Activated CD4-positive, alpha-beta T cell treated with anti-CD3 and anti-CD28 coated beads, Interleukin-2, amount 50 U/mL, for 16 hours (primary cell): ENCODE measurements at regions not wholly inside any gene's neighbourhood (a gene's known extent, or its start where the extent isn't known, plus 50 kb on each side); places are given as distances from the start of the nearest gene placed in this dataset.
"Not testable (repeated sequence)": the region's sequence is repeated elsewhere in the genome, so short reads cannot be mapped to it uniquely, and the experiment has no call there.

Experiments used
- DNase-seq: peaks from one replicate; pipeline ENCODE4 v3.0.0-alpha.2; 2020

DNA sequence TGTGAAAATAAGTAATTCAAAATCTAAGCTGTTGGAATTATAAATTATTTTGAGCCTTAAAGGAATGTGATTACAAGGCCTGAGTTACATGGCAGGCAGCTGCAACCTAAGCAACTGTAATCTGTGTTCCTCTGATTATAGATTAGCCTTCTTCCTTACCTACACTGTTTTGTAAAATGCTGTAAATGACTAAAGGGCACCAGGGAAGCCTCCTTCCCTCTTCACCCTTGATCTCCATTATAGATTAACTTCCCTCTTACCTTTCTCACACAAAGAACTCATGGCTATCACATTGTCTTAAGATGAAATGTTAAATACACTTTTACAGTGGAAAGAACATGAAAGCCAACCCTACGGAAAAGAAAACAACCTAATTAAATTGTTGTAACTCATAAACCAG lies 423.7 kb upstream of the KLF12 start:
- no peak for DNase-seq

DNA sequence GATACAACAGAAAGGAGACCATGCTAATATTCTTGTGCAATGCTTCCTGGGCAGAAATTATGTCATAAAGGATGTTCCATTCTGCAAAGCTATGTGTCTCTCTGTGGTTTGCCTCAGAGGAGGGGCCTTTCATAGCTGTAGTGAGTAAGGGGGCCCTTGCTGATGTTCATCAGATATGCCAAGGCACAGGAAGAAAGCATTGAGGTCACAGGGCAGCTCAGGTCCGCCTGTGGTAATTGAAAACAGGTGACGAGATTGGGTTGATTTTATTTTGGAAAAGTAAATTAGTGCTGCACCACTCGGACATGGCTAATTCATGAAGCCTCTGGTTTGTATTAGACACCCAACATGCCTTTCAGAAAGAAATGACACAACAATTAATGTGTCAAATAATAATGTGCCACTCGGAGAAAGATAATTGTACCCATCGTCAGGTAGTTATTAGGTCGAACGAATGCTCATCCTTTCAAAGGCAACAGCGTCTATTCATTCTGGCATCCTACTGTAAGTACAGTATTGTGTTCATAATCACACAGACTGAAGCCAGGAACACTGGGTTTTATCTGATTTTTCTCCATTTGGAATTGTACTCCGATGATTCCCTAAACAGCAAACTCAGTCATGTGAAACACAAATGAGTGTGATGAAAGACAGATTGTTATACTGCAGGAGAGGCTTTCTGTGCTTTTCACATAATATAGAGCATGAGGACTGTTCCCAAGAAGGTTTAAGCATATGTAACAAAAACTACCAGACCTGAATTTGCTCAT lies 421.6 kb upstream of the KLF12 start:
- DNase-seq = no peak

DNA sequence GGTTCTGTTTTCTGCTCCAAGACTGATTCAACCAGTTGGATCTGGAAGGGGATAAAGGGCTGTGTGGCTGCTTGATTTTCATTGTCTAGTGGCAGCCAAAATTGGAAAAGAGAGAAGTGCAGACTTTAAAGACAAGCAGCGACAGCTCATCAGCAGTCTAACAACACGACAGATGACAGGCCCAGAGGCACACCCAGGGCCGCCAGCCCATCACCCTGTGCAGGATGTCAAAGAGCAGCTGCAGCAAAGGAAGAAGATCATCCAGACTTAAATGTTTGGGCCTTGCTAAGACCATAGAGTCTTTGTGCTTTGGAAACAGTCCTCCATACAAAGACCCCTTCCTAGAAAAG lies 421.0 kb upstream of the KLF12 start:
- DNase-seq = no peak

DNA sequence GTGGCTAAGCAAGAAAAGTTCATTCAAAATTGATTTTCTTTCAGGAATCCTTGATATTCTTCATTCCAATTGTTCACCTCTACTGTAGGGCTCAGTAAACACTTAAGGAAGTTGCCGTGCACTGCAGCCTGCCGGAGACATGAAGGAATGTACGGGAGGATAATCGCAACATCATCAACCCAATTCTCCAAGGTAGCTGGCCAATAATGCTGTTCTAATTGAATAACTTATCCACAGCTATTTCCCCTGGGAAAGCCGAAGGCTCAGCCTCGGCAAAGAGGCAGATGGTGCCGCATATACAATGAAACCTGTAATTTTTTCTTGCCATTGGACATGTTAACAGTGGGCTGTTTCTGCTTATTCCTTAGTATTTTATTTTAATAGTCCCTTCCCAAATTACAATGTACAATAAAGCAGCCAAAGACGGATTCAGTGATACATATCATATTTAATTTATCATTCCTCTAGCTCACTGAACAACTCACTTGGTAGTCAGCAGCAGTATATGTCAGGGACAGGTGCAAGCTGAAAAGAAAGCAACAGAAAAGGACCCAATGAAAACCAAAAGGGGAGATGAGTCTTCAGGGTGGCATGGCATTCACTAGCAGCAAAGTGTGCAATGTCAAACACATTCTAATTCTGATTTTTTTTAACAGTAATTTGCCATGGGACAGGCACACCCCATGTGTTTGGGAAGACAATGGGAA lies 420.5 kb upstream of the KLF12 start:
- no peak for DNase-seq

- DNase-seq = peak; percentile 31
Measured at GRCh38 chr13:74550039-74550438, 415.8 kb upstream of the KLF12 start.

GRCh38 chr13:74536649-74537048 lies 402.4 kb upstream of the KLF12 start:
- DNase-seq = not testable (repeated sequence)

- no peak for DNase-seq
Measured at GRCh38 chr13:74533226-74533625, 399.0 kb upstream of the KLF12 start.

DNA sequence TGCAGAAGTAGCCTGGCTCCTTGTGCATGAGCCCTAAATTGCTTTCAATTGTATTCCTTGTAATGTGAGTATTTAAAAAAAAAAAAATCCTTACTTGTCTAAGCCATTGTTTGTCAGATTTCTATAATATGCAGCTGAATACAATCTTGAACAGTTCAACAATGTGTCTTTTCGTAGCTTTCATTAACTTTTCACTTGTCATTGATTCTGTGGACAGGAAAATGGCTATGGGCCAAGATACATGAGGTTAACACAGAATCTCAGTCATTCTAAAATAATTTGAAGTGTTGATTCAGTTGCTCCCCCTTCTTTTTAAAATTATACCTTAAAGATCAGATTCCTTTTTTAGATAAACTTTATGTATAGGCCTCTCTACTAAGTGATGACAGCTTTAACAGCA lies 395.8 kb upstream of the KLF12 start:
- DNase-seq = no peak

GRCh38 chr13:74528734-74529513 lies 394.7 kb upstream of the KLF12 start:
- DNase-seq = no peak

- DNase-seq = no peak
Measured at GRCh38 chr13:74523057-74523456, 388.9 kb upstream of the KLF12 start.

DNA sequence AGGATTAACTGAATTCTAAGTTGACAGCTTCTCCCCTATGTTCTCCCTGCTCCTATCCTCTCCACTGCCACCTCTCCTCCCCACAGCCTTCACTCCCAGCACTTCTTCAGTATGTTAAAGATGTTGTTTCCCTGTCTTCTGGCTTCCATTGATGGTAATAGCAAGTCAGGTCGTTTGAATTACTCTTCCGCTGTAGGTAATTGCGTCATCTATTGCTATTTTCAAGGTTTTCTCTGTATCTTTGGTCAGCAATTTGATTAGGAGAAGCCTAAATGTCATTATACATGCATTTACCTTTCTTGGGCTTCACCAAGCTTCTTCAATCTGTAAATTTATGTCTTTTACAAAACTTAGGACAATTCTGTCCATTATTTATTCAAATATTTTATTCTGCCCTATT lies 377.3 kb upstream of the KLF12 start:
- DNase-seq = no peak

DNA sequence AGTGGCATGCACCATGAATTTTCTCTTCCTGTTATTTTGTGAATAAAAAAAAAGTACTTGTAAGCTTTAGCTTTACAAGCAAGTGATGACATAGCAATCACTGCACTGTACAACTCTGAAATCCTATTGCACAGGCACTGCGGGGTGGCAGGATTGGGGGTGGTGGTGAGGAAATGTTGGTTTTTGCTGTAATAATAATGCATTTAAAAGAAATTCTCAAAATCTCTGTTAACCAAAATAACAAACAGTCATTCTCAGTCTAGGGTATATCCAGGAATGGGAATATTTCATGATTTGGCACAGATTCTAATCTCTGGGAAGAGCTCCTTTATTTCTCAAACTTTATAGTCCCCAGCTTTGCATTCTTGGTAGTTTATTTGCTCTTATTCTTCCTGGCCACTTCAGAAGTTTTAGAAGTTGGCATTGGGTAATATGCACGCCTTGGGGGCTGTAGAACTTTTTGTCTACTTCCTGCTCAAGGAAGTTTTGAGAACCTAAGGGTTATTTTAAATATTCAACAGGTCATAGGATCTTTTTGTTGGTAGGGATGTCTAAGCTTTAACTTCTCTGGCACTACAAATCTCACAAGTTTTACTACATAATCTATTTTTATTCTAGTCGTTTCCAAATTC lies 353.0 kb upstream of the KLF12 start:
- DNase-seq = no peak

- DNase-seq = peak; percentile 6
Measured at GRCh38 chr13:74485757-74486156, 351.6 kb upstream of the KLF12 start.

- DNase-seq = no peak
Measured at GRCh38 chr13:74479124-74479523, 344.9 kb upstream of the KLF12 start.

DNA sequence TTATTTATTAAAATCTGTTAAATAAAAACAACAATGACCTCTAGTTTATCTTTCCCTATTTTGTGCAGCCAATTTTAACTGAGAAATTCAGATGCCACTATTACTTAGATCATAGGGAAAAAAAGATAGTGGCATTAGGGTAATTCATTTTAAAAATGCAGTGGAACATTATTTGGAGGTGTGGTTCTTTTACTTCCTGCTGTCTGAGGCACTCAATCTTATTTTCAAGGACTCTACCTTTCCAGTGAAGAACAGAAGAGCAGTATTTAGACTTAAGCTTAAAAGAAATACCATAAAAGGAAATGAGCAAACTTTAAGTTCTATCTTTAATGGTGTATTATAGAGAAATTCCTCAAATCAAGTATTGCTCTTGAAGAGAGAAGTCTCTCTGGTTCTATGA lies 342.6 kb upstream of the KLF12 start:
- DNase-seq = no peak

DNA sequence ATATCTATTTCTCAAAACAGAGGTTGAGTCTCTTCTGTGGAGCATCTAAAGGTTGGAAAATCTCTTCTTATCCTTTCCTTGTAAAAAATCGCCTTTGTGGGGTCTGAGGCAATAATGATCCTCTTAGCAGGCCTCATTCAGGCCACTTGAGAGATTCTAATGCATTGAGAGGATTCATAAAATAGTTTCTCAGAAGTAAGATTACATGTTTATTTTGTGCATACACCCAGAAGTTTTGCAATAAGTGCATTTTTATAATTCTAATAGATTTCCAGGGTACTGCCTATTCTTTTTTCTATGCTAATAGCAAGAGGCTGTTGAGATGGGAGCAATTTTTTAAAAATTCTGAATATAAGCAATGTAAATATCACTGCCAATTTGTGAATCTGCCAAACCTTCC lies 342.2 kb upstream of the KLF12 start:
- no peak for DNase-seq

DNA sequence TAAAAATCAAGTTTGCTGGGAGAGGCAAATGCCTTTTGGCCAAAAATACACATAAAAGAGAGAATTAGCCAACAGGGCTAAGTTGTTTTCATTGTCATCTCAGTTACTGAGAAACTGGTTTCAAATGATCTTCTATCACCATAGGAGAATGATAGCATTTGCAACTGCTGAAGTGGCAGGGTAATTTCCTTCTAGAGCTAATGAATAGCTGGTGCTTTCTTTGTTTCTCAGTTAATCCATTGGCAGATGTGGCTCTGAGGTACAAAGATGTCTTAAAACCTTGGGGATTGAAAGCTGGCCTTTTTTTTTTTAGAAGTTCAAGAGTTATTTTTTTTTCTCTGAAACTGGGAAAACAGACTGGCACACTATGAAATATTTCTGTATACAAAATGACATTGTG lies 332.7 kb upstream of the KLF12 start:
- DNase-seq = no peak

DNA sequence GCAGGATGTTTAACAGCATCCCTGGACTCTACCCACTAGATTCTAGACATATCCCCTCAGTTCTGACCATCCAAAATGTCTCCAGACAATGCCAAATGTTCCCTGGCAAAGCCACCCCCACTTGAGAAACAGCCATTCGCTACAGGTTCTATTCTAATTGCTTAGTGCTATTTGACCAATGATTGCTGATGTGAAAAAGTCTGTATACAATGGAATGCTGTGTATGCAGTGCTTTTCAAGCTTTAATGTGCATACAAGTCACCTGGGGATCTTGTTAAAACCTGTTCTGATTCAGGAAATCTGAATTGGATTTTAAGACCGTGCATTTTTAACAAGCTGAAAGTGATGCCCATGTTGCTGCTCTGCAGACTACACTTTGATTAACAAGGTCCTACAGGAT lies 331.8 kb upstream of the KLF12 start:
- DNase-seq = no peak

DNA sequence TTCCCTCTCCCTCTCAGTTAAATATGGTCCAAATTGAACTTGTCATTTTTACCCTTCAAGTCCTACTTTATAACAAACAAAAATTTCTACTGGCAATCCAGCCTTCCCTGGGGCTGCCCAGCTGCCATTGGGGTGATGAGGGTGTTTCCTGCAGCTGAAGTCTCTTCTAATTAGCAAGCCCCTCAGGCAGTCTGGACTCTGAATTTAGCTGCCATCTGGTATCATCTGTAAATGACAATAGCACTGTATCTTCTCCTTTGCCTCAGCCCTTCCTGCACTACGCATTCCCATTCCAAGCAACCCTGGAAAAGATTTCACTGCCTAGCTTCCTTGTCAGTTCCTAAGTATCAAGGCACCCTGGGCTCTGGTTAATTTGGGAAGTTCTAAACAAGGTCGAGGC lies 331.1 kb upstream of the KLF12 start:
- no peak for DNase-seq

DNA sequence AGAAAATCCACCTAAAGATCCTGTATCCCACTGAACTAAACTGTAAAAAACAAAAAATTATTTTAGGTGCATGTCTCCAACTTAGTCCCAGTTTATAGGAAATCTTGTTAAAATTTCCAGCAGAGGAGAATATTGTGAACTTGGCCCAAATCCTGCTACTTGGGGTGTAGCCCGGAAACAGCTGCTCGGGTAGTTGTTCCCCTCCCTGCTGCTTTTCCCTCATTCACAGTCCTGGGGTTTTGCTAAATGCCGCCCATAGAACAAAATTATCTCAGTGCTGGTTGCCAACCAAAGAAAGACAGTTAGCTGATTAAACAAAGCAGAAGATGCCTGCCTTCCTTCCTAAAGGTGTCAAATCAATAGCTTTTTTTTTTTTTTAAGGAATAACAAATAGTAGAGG lies 330.5 kb upstream of the KLF12 start:
- DNase-seq = no peak

- DNase-seq = no peak
Measured at GRCh38 chr13:74461011-74461410, 326.8 kb upstream of the KLF12 start.

- no peak for DNase-seq
Measured at GRCh38 chr13:74452881-74453280, 318.7 kb upstream of the KLF12 start.

DNA sequence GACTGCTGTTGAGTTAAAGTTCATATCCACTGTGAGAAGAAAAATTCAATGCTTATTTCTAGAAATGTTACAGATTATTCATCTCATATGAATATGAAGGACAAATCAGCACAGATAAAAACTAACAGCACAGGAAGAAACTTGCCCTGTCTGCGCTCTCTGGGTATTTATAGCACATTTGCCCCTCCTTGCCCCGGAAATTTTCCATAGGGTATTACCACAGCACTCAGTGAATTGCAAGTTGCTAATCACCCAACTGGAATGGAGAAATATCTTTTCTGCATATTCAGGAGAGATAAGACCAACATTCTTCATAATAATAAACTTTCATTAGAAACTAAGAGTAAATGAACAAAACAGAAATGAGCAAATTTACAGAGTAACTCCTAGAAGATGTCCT lies 318.0 kb upstream of the KLF12 start:
- DNase-seq = no peak

- no peak for DNase-seq
Measured at GRCh38 chr13:74450964-74451363, 316.8 kb upstream of the KLF12 start.
